Suprapubic skin (tissue), 3 donors: ENCODE measurements at regions not wholly inside any gene's neighbourhood (a gene's known extent, or its start where the extent isn't known, plus 50 kb on each side); places are given as distances from the start of the nearest gene placed in this dataset.

Experiments used
- CTCF ChIP-seq, 2 donors: fragments of 200-600 bp in 1 of 2; fragments of 450-650 bp in 1 of 2; sonication (generic) in 1 of 2; IDR thresholded peaks; one replicate each; pipeline ENCODE4 v1.5.1; 2016 to 2019; ENCODE audit warnings: antibody characterized with exemption in 2 of 2, mild to moderate bottlenecking in 1 of 2, moderate library complexity in 1 of 2
- POLR2A ChIP-seq, 2 donors: fragments of 450-650 bp; IDR thresholded peaks; one replicate each; pipeline ENCODE4 v1.6.1; 2017; ENCODE audit warnings: antibody characterized with exemption in 2 of 2, mild to moderate bottlenecking in 2 of 2, moderate library complexity in 2 of 2

DNA sequence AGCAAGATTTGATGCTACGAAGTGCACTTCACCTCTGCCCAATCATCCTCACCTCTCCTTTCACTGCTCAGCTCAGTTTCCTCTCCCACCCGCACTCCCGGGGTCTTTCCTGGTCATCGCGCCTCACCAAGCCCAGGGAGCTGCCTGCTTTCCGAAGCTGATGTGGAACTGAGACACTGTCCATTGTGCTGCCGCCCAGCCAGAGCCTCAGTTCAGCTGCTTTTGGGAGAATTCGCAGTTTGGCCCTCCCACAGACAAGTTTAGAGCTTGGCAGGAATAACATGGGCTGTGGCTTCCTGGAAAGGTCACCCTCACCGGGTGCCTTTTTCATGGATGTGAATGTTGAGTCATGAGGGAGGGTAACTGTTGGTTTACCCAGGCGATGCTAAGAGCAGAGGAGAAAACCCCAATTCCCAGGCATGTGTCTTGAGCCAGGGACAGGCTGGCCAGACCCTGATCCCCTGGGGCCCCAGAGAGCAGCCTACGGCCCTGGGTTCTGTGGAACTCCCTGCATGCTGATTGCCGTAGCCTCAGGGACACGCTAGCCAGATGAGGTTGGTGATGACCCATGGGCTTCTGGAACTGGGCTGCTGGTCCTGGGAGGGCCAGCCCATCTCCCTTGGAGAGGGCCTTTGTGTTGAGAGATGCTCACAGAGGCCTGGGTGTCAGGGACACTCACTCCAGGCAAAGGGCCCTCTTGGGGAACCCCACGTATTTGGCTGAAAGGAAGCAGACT, 1687.5 kb downstream of the TP53TG3F start:
- TF ChIP-seq POLR2A (IDR thresholded peaks at IDR 0.05) = no peak
- TF ChIP-seq CTCF (IDR thresholded peaks at IDR 0.05) = no peak
